ENCODE measurements at regions not wholly inside any gene's neighbourhood (a gene's known extent, or its start where the extent isn't known, plus 50 kb on each side); places are given as distances from the start of the nearest gene placed in this dataset.

DNA sequence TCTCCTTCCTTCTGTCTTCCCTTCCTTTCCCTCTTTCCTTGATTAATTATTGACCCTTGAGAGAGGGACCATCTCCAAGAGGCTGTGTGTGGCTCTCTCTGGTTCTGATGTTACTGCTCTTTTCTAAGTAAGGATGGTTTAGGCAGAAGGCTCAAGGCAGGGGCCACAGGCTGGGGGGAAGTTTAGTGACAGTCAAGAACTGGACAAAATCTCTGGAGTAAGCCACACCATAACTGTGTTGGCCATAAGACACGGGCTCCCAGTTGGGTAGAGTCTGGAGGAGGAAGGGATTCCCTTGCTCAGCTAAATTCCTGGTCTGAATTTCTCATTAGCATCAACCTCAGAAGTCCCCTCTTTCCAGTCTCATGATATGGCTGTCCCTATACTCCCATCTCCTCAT is 74.7 kb downstream of the BUD13 start:
- Histone ChIP-seq H3K36me3 (no peaks in the 10 kb centered on the region), H3K4me1 (peaks cover 0 to 29% (median 5%) of the 10 kb centered on the region in 3 donors), H3K9me3 (no peaks in the 10 kb centered on the region), H3K27ac (no peak overlapping the region), H3K4me3 (no peak overlapping the region), H3K27me3 (peaks cover 0 to 74% (median 0%) of the 10 kb centered on the region in 4 donors)
- intact Hi-C loops (cut with DNase I), result no loop called here
- DNase-seq, result no peak
- 13 to 64% methylated on average over 1 of the region's 1 CpG for WGBS, 2 donors
- TF ChIP-seq CTCF (IDR thresholded peaks at IDR 0.05), result no peak
- no peak for TF ChIP-seq POLR2A (IDR thresholded peaks at IDR 0.05)

DNA sequence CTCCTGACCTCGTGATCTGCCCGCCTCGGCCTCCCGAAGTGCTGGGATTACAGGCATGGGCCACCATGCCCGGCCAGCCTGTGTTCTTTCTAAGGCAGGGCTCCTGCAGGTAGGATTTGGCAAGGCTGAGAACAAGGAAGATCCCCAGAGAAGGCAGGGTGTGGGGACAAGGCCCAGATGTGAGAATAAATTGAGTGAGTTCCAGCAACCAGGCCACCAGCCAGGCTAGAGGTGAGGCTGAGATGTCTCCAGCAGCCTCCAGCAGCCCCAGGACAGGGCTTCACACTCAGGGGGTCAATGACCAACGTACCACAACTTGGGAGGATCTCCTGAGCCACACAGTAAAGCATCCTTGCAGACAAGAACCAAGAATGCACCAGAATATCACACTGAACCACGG is 75.1 kb downstream of the BUD13 start:
- no peak for DNase-seq
- Histone ChIP-seq H3K4me3 (no peak overlapping the region), H3K4me1 (peaks cover 0 to 29% (median 5%) of the 10 kb centered on the region in 3 donors), H3K27ac (no peak overlapping the region), H3K9me3 (no peaks in the 10 kb centered on the region), H3K36me3 (no peaks in the 10 kb centered on the region), H3K27me3 (peaks cover 0 to 70% (median 0%) of the 10 kb centered on the region in 4 donors)
- intact Hi-C loops (cut with DNase I), result no loop called here
- WGBS, 2 donors, result 64% methylated on average over 2 to 6 of the region's 7 CpGs
- no peak for TF ChIP-seq POLR2A (IDR thresholded peaks at IDR 0.05)
- no peak for TF ChIP-seq CTCF (IDR thresholded peaks at IDR 0.05)

GRCh38 chr11:116697011-116697410 is 75.8 kb downstream of the BUD13 start:
- no peak overlapping the region for H3K4me3 ChIP-seq
- no peaks in the 10 kb centered on the region for H3K36me3 ChIP-seq
- H3K27me3 ChIP-seq, result peaks cover 0 to 66% (median 0%) of the 10 kb centered on the region in 4 donors
- 27 to 62% methylated on average over 4 of the region's 4 CpGs for WGBS, 2 donors
- intact Hi-C loops (cut with DNase I), result no loop called here
- H3K4me1 ChIP-seq, result peaks cover 0 to 28% (median 5%) of the 10 kb centered on the region in 3 donors
- no peak for DNase-seq
- no peak overlapping the region for H3K27ac ChIP-seq
- TF ChIP-seq CTCF (IDR thresholded peaks at IDR 0.05) (no peak), POLR2A (IDR thresholded peaks at IDR 0.05) (no peak)
- no peaks in the 10 kb centered on the region for H3K9me3 ChIP-seq

- Histone ChIP-seq H3K27ac (no peak overlapping the region), H3K27me3 (peaks cover 0 to 66% (median 0%) of the 10 kb centered on the region in 4 donors), H3K4me3 (no peak overlapping the region), H3K4me1 (peaks cover 0 to 25% (median 5%) of the 10 kb centered on the region in 3 donors), H3K36me3 (no peaks in the 10 kb centered on the region), H3K9me3 (no peaks in the 10 kb centered on the region)
- no peak for DNase-seq
- WGBS, 2 donors, result 43 to 60% methylated on average over 2 to 6 of the region's 11 CpGs
- TF ChIP-seq CTCF (IDR thresholded peaks at IDR 0.05), result no peak
- no peak for TF ChIP-seq POLR2A (IDR thresholded peaks at IDR 0.05)
- intact Hi-C loops (cut with DNase I), result no loop called here
These were observed 76.3 kb downstream of the BUD13 start for GRCh38 chr11:116696381-116696941.

DNA sequence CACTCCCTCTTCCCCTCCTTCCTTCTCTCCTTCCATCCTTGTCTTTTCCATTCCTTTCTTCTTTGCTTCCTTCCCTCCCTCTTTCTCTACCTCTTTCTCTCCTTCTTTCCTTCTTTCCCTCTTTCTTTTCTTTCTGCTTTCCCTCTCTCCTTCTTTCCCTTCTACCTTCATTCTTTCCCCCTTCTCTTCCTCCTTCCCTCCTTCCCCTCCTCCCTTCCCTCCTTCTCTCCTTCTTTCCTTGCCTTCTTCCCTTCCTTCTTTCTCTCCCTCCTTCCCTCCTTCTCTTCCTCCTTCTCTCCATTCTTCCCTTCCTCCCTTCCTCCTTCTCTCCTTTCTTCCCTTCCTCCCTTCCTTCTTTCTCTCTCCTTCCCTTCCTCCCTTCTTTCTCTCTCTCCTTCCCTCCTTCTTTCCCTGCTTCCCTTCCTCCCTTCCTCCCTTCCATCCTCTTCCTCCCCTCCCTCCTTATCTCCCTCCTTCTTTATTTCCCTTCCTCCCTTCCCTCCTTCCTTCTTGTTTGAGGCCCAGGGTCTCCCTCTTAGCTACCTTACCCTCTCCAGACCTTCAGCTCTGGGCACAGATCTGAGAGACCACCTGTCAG is 77.0 kb downstream of the BUD13 start:
- intact Hi-C loops (cut with DNase I), result no loop called here
- no peaks in the 10 kb centered on the region for H3K36me3 ChIP-seq
- no peak overlapping the region for H3K4me3 ChIP-seq
- H3K9me3 ChIP-seq, result no peaks in the 10 kb centered on the region
- peaks cover 0 to 60% (median 0%) of the 10 kb centered on the region in 4 donors for H3K27me3 ChIP-seq
- TF ChIP-seq CTCF (IDR thresholded peaks at IDR 0.05) (no peak), POLR2A (IDR thresholded peaks at IDR 0.05) (no peak)
- H3K4me1 ChIP-seq, result peaks cover 0 to 23% (median 5%) of the 10 kb centered on the region in 3 donors
- DNase-seq, result no peak
- no peak overlapping the region for H3K27ac ChIP-seq

Data from esophagus squamous epithelium (tissue), 5 donors.